HEK293 (cell line): ENCODE measurements at regions not wholly inside any gene's neighbourhood (a gene's known extent, or its start where the extent isn't known, plus 50 kb on each side); places are given as distances from the start of the nearest gene placed in this dataset.
"Not testable (repeated sequence)": the region's sequence is repeated elsewhere in the genome, so short reads cannot be mapped to it uniquely, and the experiment has no call there.

Experiments
- TRIM28 ChIP-seq: IDR thresholded peaks from 2 replicates; pipeline ENCODE4 v1.6.1; 2011; ENCODE audit warnings: low read length, control low read depth, borderline replicate concordance
- ZBTB7A ChIP-seq: fragments of 450-650 bp; formaldehyde crosslinking; IDR thresholded peaks from 2 replicates; pipeline ENCODE4 v1.5.1; 2016; ENCODE audit warnings: low read depth, missing biosample characterization, missing genetic modification characterization
- TF ChIP-seq, protein P1 (sequence below): fragments of 450-650 bp; formaldehyde crosslinking; IDR thresholded peaks from 2 replicates; pipeline ENCODE4 v1.5.1; 2016; ENCODE audit warnings: missing biosample characterization, missing genetic modification characterization
- TF ChIP-seq, protein P2 (sequence below): IDR thresholded peaks from 2 replicates; pipeline ENCODE4 v1.6.1; 2011; ENCODE audit warnings: mild to moderate bottlenecking, low read depth, low read length, borderline replicate concordance

DNA sequence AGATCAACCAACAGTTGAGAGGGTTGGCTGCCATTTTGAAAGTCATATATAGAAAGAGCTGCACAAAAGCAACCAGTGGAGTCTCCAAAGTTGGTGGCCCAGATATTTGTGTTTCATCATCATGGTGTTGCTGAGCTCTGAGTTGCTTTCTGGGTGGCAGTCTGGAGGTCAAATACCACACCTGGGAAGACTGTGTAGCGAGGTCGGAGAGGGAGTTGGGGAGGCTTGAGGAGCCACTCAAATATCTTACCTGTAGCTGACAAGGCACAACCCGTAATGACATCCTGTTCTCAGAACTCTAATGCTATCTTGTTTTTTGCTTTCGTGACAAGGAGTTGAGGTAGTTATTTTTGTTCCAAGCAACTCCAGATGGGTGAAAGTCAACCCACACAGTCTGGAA lies 100.4 kb downstream of the NPIPB5 start:
- TF ChIP-seq, protein P1, sequence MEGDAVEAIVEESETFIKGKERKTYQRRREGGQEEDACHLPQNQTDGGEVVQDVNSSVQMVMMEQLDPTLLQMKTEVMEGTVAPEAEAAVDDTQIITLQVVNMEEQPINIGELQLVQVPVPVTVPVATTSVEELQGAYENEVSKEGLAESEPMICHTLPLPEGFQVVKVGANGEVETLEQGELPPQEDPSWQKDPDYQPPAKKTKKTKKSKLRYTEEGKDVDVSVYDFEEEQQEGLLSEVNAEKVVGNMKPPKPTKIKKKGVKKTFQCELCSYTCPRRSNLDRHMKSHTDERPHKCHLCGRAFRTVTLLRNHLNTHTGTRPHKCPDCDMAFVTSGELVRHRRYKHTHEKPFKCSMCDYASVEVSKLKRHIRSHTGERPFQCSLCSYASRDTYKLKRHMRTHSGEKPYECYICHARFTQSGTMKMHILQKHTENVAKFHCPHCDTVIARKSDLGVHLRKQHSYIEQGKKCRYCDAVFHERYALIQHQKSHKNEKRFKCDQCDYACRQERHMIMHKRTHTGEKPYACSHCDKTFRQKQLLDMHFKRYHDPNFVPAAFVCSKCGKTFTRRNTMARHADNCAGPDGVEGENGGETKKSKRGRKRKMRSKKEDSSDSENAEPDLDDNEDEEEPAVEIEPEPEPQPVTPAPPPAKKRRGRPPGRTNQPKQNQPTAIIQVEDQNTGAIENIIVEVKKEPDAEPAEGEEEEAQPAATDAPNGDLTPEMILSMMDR (tag by site-specific recombination) = not testable (repeated sequence)
- not testable (repeated sequence) for TF ChIP-seq TRIM28; ZBTB7A (tag by site-specific recombination)
- TF ChIP-seq, protein P2, sequence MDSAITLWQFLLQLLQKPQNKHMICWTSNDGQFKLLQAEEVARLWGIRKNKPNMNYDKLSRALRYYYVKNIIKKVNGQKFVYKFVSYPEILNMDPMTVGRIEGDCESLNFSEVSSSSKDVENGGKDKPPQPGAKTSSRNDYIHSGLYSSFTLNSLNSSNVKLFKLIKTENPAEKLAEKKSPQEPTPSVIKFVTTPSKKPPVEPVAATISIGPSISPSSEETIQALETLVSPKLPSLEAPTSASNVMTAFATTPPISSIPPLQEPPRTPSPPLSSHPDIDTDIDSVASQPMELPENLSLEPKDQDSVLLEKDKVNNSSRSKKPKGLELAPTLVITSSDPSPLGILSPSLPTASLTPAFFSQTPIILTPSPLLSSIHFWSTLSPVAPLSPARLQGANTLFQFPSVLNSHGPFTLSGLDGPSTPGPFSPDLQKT = not testable (repeated sequence)
